IMR-90 (cell line): ENCODE measurements at regions not wholly inside any gene's neighbourhood (a gene's known extent, or its start where the extent isn't known, plus 50 kb on each side); places are given as distances from the start of the nearest gene placed in this dataset.

Experiments used
- ATAC-seq: fragments of 200-7000 bp; cut with Tn5 transposase; 2 replicates; pipeline ENCODE4 v1.9.1; 2020; ENCODE audit warnings: low read depth, mild to moderate bottlenecking, moderate library complexity
- BruUV-seq: library from RNA; stranded (reverse); fragments of 400-500 nt; replicated peaks from 2 replicates; lab custom pipeline; 2021; lab: Mats Ljungman, UMichigan
- CTCF ChIA-PET: fragments of 300-600 bp; formaldehyde crosslinking; extraction: SDS; loops from one replicate; lab custom pipeline; 2021; ENCODE audit warnings: antibody characterized with exemption; lab: Yijun Ruan, JAX
- POLR2A ChIA-PET: fragments of 300-600 bp; sonication (Branson Sonifier 250); formaldehyde crosslinking; loops from one replicate; lab custom pipeline; 2022; ENCODE audit warnings: antibody characterized with exemption; ENCODE audit not compliant: unreplicated experiment; lab: Charles Lee
- DNase-seq: peaks from one replicate; pipeline ENCODE4 v3.0.0; 2013
- H2AFZ ChIP-seq: replicated peaks from 2 replicates; pipeline ENCODE3; 2013; ENCODE audit warnings: low read length, mild to moderate bottlenecking; ENCODE audit not compliant: poor library complexity
- H2AK5ac ChIP-seq: 2 replicates; pipeline ENCODE4 v1.6.1; 2013; ENCODE audit warnings: low read depth, low read length, inconsistent platforms
- H2AK9ac ChIP-seq: replicated peaks from 2 replicates; pipeline ENCODE3; 2013; ENCODE audit warnings: mild to moderate bottlenecking, low read depth, low read length, moderate library complexity; ENCODE audit not compliant: poor library complexity
- H2BK120ac ChIP-seq: 2 replicates; pipeline ENCODE4 v1.6.1; 2013; ENCODE audit warnings: low read depth, low read length, inconsistent platforms
- H2BK15ac ChIP-seq: 3 replicates; pipeline ENCODE4 v1.6.1; 2013; ENCODE audit warnings: low read depth, low read length, inconsistent platforms
- H2BK20ac ChIP-seq: 2 replicates; pipeline ENCODE4 v1.6.1; 2013; ENCODE audit warnings: low read depth, mild to moderate bottlenecking, inconsistent platforms, low read length, moderate library complexity
- H2BK5ac ChIP-seq: 2 replicates; pipeline ENCODE4 v1.6.1; 2013; ENCODE audit warnings: mild to moderate bottlenecking, low read depth, low read length, inconsistent platforms; ENCODE audit not compliant: poor library complexity, severe bottlenecking
- H3K14ac ChIP-seq: replicated peaks from 2 replicates; pipeline ENCODE4 v1.6.1; 2013; ENCODE audit warnings: low read depth, low read length, inconsistent platforms
- H3K18ac ChIP-seq: 2 replicates; pipeline ENCODE4 v1.6.1; 2013; ENCODE audit warnings: low read depth, low read length, control low read depth
- H3K23ac ChIP-seq: 2 replicates; pipeline ENCODE4 v1.6.1; 2013; ENCODE audit warnings: low read depth, low read length, inconsistent platforms
- H3K27ac ChIP-seq: 2 replicates; pipeline ENCODE4 v1.5.1; 2013; ENCODE audit warnings: mild to moderate bottlenecking, control low read depth, low read length; ENCODE audit not compliant: insufficient read depth
- H3K27me3 ChIP-seq: 2 replicates; pipeline ENCODE4 v1.6.1; 2013; ENCODE audit warnings: low read length; ENCODE audit not compliant: control insufficient read depth, insufficient read depth
- H3K36me3 ChIP-seq: 2 replicates; pipeline ENCODE4 v1.6.1; 2013; ENCODE audit warnings: low read length, mixed read lengths; ENCODE audit not compliant: control insufficient read depth, insufficient read depth
- H3K4ac ChIP-seq: 2 replicates; pipeline ENCODE4 v1.6.1; 2013; ENCODE audit warnings: low read depth, low read length, inconsistent platforms
- H3K4me1 ChIP-seq: 2 replicates; pipeline ENCODE4 v1.6.1; 2013; ENCODE audit warnings: low read length, mixed read lengths; ENCODE audit not compliant: control insufficient read depth, insufficient read depth
- H3K4me2 ChIP-seq: 2 replicates; pipeline ENCODE4 v1.6.1; 2013; ENCODE audit warnings: low read depth, mild to moderate bottlenecking, control low read depth, low read length, moderate library complexity
- H3K4me3 ChIP-seq: 2 replicates; pipeline ENCODE4 v1.5.1; 2013; ENCODE audit warnings: low read depth, mild to moderate bottlenecking, control low read depth, low read length, moderate library complexity; ENCODE audit not compliant: insufficient read depth
- H3K56ac ChIP-seq: 2 replicates; pipeline ENCODE4 v1.6.1; 2013; ENCODE audit warnings: low read length, inconsistent platforms; ENCODE audit not compliant: insufficient read depth; ENCODE audit errors: extremely low read depth
- H3K79me1 ChIP-seq, 2 experiments: 2 replicates each; pipeline ENCODE4 v1.6.1; 2013; ENCODE audit warnings: low read length in 2 of 2, inconsistent platforms in 1 of 2, low read depth in 1 of 2
- H3K9ac ChIP-seq: 2 replicates; pipeline ENCODE4 v1.6.1; 2013; ENCODE audit warnings: low read depth, low read length, control low read depth
- H3K9me1 ChIP-seq: 2 replicates; pipeline ENCODE4 v1.6.1; 2013; ENCODE audit warnings: low read length, inconsistent platforms; ENCODE audit not compliant: insufficient read depth
- H3K9me3 ChIP-seq: 2 replicates; pipeline ENCODE4 v1.6.1; 2013; ENCODE audit warnings: low read length; ENCODE audit not compliant: control insufficient read depth, insufficient read depth
- H4K20me1 ChIP-seq: 2 replicates; pipeline ENCODE4 v1.6.1; 2013; ENCODE audit warnings: low read length, inconsistent platforms; ENCODE audit not compliant: insufficient read depth
- H4K5ac ChIP-seq: 2 replicates; pipeline ENCODE4 v1.6.1; 2013; ENCODE audit warnings: mild to moderate bottlenecking, low read depth, low read length, control low read depth
- H4K8ac ChIP-seq, 2 experiments: 2 replicates each; pipeline ENCODE4 v1.6.1; 2013; ENCODE audit warnings: low read depth in 2 of 2, low read length in 2 of 2, control low read depth in 1 of 2, inconsistent platforms in 1 of 2
- H4K91ac ChIP-seq: 2 replicates; pipeline ENCODE4 v1.6.1; 2013; ENCODE audit warnings: low read depth, low read length, inconsistent platforms; ENCODE audit not compliant: insufficient read depth
- CHD1 ChIP-seq: IDR thresholded peaks from 2 replicates; pipeline ENCODE4 v1.6.1; 2012; ENCODE audit warnings: low read depth, low read length, improper control_type of control experiment
- POLR2A ChIP-seq: IDR thresholded peaks from 2 replicates; pipeline ENCODE4 v1.6.1; 2012; ENCODE audit warnings: mild to moderate bottlenecking, low read depth, low read length
- RAD21 ChIP-seq: IDR thresholded peaks from 2 replicates; pipeline ENCODE4 v1.6.1; 2012; ENCODE audit warnings: low read length, improper control_type of control experiment
- SMC3 ChIP-seq: fragments of 150-350 bp; IDR thresholded peaks from 2 replicates; pipeline ENCODE4 v1.6.1; 2016; ENCODE audit warnings: low read depth, mild to moderate bottlenecking, antibody characterized with exemption, low read length, moderate library complexity
- WGBS, 2 experiments: methylation state at CpG; one replicate each; pipeline versions ENCODE4 v1.1.5 to v1.1.7; 2013; ENCODE audit warnings: missing lambda C conversion rate in 2 of 2; ENCODE audit not compliant: insufficient read length in 1 of 2; ENCODE audit errors: extremely low coverage in 2 of 2; 5-methylcytosine and 5-hydroxymethylcytosine counted together
- dilution Hi-C: fragments of 300-500 bp; cut with HindIII; formaldehyde crosslinking; loops from one replicate; pipeline ENCODE4 v1.14.3; 2018; ENCODE audit warnings: low sequenced_read_pairs; ENCODE audit not compliant: unreplicated experiment
- in situ Hi-C: fragments of 300-500 bp; cut with MboI; formaldehyde crosslinking; loops from 3 replicates; pipeline ENCODE4 v1.14.3; 2019; ENCODE audit warnings: low sequenced_read_pairs, inconsistent platforms, mixed read lengths
- intact Hi-C: fragments of 100-400 bp; cut with micrococcal nuclease; formaldehyde crosslinking; loops from 2 replicates; pipeline ENCODE4 v1.10.0; 2022

- Histone ChIP-seq H2BK20ac (no peak overlapping the region), H2BK15ac (no peak overlapping the region), H3K27ac (no peak overlapping the region), H3K14ac (no peak overlapping the region), H3K9me3 (no peaks in the 10 kb centered on the region), H3K4me3 (no peak overlapping the region), H4K8ac (no peak overlapping the region), H2AK9ac (no peak overlapping the region), H3K4ac (no peak overlapping the region), H2AFZ (no peak overlapping the region), H3K4me2 (no peak overlapping the region), H3K23ac (no peak overlapping the region), H3K18ac (no peak overlapping the region), H3K56ac (no peak overlapping the region), H2BK5ac (no peak overlapping the region), H4K20me1 (no peaks in the 10 kb centered on the region), H3K9ac (no peak overlapping the region), H3K9me1 (no peaks in the 10 kb centered on the region), H2BK120ac (no peak overlapping the region), H3K27me3 (no peaks in the 10 kb centered on the region), H3K79me1 (no peaks in the 10 kb centered on the region), H3K4me1 (no peaks in the 10 kb centered on the region), H2AK5ac (no peak overlapping the region), H3K36me3 (no peaks in the 10 kb centered on the region), H4K5ac (no peak overlapping the region), H4K91ac (no peak overlapping the region)
- ATAC-seq = no peak
- no CpG with 5 or more reads among the region's 2 CpGs for WGBS, 2 experiments
- intact Hi-C loops (no loop called here), dilution Hi-C loops (no loop called here), in situ Hi-C loops (no loop called here)
- ChIA-PET CTCF (no interaction called here), POLR2A (no interaction called here)
- no peak for DNase-seq
- BruUV-seq = no TSS peak
- TF ChIP-seq POLR2A (no peak), CHD1 (no peak), RAD21 (no peak), SMC3 (no peak)
Measured at GRCh38 chr4:124591637-124592036, 120.9 kb downstream of the ANKRD50 start.
